PC-3 (cell line): ENCODE measurements at regions not wholly inside any gene's neighbourhood (a gene's known extent, or its start where the extent isn't known, plus 50 kb on each side); places are given as distances from the start of the nearest gene placed in this dataset.
"Not testable (repeated sequence)": the region's sequence is repeated elsewhere in the genome, so short reads cannot be mapped to it uniquely, and the experiment has no call there.

ENCODE experiments used
- EZH2 ChIP-seq: fragments of 300-600 bp; sonication (generic); IDR thresholded peaks from one replicate; pipeline ENCODE4 v1.6.1; 2017; ENCODE audit warnings: antibody characterized with exemption, mild to moderate bottlenecking, low read length; ENCODE audit not compliant: unreplicated experiment
- EZH2phosphoT487 ChIP-seq: fragments of 300-600 bp; sonication (generic); IDR thresholded peaks from 2 replicates; pipeline ENCODE4 v1.6.1; 2018; ENCODE audit warnings: mild to moderate bottlenecking, antibody characterized with exemption, low read length, borderline replicate concordance
- TF ChIP-seq, protein P1 (sequence below): fragments of 300-600 bp; sonication (generic); conservative IDR thresholded peaks from 2 replicates; pipeline ENCODE4 v1.5.1; 2017; ENCODE audit warnings: antibody characterized with exemption, low read depth, mild to moderate bottlenecking, low read length

DNA sequence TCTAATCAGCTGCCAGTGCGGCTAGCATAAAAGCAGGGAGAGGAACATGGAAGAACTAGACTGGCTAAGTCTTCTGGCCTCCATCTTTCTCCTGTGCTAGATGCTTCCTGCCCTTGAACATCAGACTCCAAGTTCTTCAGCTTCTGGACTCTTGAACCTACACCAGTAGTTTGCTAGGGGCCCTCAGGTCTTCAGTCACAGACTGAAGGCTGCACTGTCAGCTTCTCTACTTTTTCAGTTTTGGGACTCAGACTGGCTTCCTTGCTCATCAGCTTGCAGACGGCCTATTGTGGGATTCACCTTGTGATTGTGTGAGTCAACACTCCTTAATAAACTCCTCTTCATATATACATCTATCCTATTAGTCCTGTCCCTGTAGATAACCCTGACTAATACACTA, 162.2 kb downstream of the MRPS30 start:
- TF ChIP-seq, protein P1, sequence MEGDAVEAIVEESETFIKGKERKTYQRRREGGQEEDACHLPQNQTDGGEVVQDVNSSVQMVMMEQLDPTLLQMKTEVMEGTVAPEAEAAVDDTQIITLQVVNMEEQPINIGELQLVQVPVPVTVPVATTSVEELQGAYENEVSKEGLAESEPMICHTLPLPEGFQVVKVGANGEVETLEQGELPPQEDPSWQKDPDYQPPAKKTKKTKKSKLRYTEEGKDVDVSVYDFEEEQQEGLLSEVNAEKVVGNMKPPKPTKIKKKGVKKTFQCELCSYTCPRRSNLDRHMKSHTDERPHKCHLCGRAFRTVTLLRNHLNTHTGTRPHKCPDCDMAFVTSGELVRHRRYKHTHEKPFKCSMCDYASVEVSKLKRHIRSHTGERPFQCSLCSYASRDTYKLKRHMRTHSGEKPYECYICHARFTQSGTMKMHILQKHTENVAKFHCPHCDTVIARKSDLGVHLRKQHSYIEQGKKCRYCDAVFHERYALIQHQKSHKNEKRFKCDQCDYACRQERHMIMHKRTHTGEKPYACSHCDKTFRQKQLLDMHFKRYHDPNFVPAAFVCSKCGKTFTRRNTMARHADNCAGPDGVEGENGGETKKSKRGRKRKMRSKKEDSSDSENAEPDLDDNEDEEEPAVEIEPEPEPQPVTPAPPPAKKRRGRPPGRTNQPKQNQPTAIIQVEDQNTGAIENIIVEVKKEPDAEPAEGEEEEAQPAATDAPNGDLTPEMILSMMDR = not testable (repeated sequence)
- TF ChIP-seq EZH2phosphoT487, EZH2: not testable (repeated sequence)
